Sigmoid colon (tissue), 4 donors: ENCODE measurements at regions not wholly inside any gene's neighbourhood (a gene's known extent, or its start where the extent isn't known, plus 50 kb on each side); places are given as distances from the start of the nearest gene placed in this dataset.

Source experiments
- EP300 ChIP-seq, 4 donors: sonication (generic); formaldehyde crosslinking; IDR thresholded peaks; one replicate each; pipeline ENCODE4 v1.6.1; 2017; ENCODE audit warnings: antibody characterized with exemption in 4 of 4
- POLR2A ChIP-seq, 2 donors: fragments of 450-650 bp; IDR thresholded peaks; one replicate each; pipeline ENCODE4 v1.6.1; 2016; ENCODE audit warnings: antibody characterized with exemption in 2 of 2, mild to moderate bottlenecking in 2 of 2, moderate library complexity in 2 of 2
- POLR2AphosphoS5 ChIP-seq, 4 donors: sonication (generic); formaldehyde crosslinking; IDR thresholded peaks; one replicate each; pipeline ENCODE4 v1.6.1; 2017; ENCODE audit warnings: antibody characterized with exemption in 4 of 4
- TF ChIP-seq, protein P1 (sequence below), 4 experiments: fragments of 450-650 bp in 3 of 4; fragments of 200-600 bp in 1 of 4; IDR thresholded peaks; one replicate each; pipeline ENCODE4 v1.5.1; 2016 to 2019; ENCODE audit warnings: antibody characterized with exemption in 4 of 4, mild to moderate bottlenecking in 3 of 4, moderate library complexity in 2 of 4

DNA sequence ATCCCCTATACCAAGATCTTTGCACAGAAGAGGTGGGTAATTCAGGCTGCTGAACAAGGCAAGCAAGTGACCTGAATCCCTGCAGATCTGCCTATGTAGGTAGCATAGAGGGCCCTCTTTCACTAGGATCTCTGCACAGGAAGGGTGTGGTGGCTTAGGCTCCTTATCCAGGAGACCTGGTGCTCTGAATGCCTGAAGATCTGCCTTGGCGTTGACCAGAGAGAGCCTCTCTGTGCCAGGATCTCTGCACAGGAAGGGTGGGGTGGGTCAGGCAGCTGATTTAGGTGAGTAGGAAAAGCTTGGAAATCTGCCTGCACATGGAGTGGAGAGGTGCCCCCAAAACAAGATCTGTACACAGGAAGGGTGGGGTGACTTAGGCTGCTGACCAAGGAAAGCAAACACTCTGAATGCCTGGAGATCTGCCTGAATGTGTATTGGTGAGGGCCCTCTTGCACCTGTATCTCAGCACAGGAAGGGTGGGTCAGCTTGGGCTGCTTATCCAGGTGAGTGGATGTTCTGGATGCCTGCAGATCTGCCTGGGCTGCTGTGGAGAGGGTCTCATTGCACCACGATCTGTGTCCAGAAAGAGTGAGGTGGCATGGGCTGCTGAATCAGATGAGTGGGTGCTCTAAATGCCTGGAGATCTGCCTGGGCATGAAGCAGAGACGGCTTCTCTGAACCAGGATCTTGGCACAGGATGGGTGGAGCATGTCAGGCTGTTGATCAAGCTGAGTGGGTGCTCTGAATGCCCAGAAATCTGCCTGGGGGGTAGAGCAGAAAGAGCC is 365.9 kb downstream of the DMAC1 start:
- TF ChIP-seq, protein P1, sequence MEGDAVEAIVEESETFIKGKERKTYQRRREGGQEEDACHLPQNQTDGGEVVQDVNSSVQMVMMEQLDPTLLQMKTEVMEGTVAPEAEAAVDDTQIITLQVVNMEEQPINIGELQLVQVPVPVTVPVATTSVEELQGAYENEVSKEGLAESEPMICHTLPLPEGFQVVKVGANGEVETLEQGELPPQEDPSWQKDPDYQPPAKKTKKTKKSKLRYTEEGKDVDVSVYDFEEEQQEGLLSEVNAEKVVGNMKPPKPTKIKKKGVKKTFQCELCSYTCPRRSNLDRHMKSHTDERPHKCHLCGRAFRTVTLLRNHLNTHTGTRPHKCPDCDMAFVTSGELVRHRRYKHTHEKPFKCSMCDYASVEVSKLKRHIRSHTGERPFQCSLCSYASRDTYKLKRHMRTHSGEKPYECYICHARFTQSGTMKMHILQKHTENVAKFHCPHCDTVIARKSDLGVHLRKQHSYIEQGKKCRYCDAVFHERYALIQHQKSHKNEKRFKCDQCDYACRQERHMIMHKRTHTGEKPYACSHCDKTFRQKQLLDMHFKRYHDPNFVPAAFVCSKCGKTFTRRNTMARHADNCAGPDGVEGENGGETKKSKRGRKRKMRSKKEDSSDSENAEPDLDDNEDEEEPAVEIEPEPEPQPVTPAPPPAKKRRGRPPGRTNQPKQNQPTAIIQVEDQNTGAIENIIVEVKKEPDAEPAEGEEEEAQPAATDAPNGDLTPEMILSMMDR (IDR thresholded peaks at IDR 0.05) = no peak
- TF ChIP-seq POLR2AphosphoS5 (IDR thresholded peaks at IDR 0.05) (no peak), EP300 (IDR thresholded peaks at IDR 0.05) (no peak), POLR2A (IDR thresholded peaks at IDR 0.05) (no peak)
